ENCODE measurements at regions not wholly inside any gene's neighbourhood (a gene's known extent, or its start where the extent isn't known, plus 50 kb on each side); places are given as distances from the start of the nearest gene placed in this dataset.

- TF ChIP-seq CTCF (conservative IDR thresholded peaks at IDR 0.05; ENCODE audit: low read depth, low read length) = no peak
- no peak overlapping the region for H3K4me3 ChIP-seq (ENCODE audit: low read depth, low read length)
- DNase-seq (ENCODE audit: low read depth) = no peak
Measured at GRCh38 chr4:116413222-116413621, 672.2 kb downstream of the TRAM1L1 start.

GRCh38 chr4:116401293-116401692, 684.1 kb downstream of the TRAM1L1 start:
- DNase-seq (ENCODE audit: low read depth) = peak; percentile 16
- no peak overlapping the region for H3K4me3 ChIP-seq (ENCODE audit: low read depth, low read length)
- no peak for TF ChIP-seq CTCF (conservative IDR thresholded peaks at IDR 0.05; ENCODE audit: low read depth, low read length)

- H3K4me3 ChIP-seq (ENCODE audit: low read depth, low read length) = no peak overlapping the region
- no peak for DNase-seq (ENCODE audit: low read depth)
- TF ChIP-seq CTCF (conservative IDR thresholded peaks at IDR 0.05; ENCODE audit: low read depth, low read length) = no peak
Measured at GRCh38 chr4:116400480-116400879, 684.9 kb downstream of the TRAM1L1 start.

- TF ChIP-seq CTCF (conservative IDR thresholded peaks at IDR 0.05; ENCODE audit: low read depth, low read length) = no peak
- H3K4me3 ChIP-seq (ENCODE audit: low read depth, low read length) = no peak overlapping the region
- no peak for DNase-seq (ENCODE audit: low read depth)
Measured at GRCh38 chr4:116397714-116398113, 687.7 kb downstream of the TRAM1L1 start.

- H3K4me3 ChIP-seq (ENCODE audit: low read depth, low read length) = no peak overlapping the region
- TF ChIP-seq CTCF (conservative IDR thresholded peaks at IDR 0.05; ENCODE audit: low read depth, low read length) = no peak
Measured at GRCh38 chr4:116397291-116397690, 688.1 kb downstream of the TRAM1L1 start.

GRCh38 chr4:116395408-116395807, 690.0 kb downstream of the TRAM1L1 start:
- H3K4me3 ChIP-seq (ENCODE audit: low read depth, low read length) = no peak overlapping the region
- no peak for DNase-seq (ENCODE audit: low read depth)
- TF ChIP-seq CTCF (conservative IDR thresholded peaks at IDR 0.05; ENCODE audit: low read depth, low read length) = no peak

More at GRCh38 chr4:116397291-116397690, 688.1 kb downstream of the TRAM1L1 start:
- DNase-seq (ENCODE audit: low read depth) = no peak

- no peak for DNase-seq (ENCODE audit: low read depth)
- no peak for TF ChIP-seq CTCF (conservative IDR thresholded peaks at IDR 0.05; ENCODE audit: low read depth, low read length)
- H3K4me3 ChIP-seq (ENCODE audit: low read depth, low read length) = no peak overlapping the region
Measured at GRCh38 chr4:116391020-116391419, 694.4 kb downstream of the TRAM1L1 start.

Measured in epithelial cell of proximal tubule (primary cell).